ENCODE measurements at regions not wholly inside any gene's neighbourhood (a gene's known extent, or its start where the extent isn't known, plus 50 kb on each side); places are given as distances from the start of the nearest gene placed in this dataset.

DNA sequence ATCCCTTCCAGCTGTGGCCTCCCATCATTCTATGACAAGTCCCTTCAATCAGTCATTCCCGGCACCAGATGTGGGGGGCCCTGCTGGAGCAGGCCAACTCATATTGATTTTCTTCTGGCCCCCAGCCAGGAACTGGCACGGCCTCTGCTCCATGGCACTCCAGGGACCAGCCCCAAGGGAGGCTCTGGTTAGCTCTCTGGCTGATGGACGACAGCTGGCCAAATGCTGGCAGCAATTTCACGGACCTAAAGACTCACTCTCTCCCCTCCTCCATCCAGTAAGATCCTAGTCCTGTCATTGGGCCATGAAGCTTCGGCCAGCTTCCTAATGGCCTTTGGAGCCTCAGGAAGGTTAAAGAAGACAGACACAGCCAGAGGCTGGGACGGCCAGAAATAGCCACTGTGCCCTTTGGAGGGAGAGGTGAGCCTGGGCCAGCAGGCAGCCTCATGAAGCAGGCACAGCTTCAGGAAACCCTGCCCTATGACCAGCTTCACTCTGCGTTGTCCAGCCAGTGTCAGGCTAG lies 131.0 kb downstream of the MEX3B start:
- TF ChIP-seq SMARCB1 (IDR thresholded peaks at IDR 0.05; ENCODE audit: insufficient read length, low read depth) = no peak
- TF ChIP-seq, protein P1, sequence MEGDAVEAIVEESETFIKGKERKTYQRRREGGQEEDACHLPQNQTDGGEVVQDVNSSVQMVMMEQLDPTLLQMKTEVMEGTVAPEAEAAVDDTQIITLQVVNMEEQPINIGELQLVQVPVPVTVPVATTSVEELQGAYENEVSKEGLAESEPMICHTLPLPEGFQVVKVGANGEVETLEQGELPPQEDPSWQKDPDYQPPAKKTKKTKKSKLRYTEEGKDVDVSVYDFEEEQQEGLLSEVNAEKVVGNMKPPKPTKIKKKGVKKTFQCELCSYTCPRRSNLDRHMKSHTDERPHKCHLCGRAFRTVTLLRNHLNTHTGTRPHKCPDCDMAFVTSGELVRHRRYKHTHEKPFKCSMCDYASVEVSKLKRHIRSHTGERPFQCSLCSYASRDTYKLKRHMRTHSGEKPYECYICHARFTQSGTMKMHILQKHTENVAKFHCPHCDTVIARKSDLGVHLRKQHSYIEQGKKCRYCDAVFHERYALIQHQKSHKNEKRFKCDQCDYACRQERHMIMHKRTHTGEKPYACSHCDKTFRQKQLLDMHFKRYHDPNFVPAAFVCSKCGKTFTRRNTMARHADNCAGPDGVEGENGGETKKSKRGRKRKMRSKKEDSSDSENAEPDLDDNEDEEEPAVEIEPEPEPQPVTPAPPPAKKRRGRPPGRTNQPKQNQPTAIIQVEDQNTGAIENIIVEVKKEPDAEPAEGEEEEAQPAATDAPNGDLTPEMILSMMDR (IDR thresholded peaks at IDR 0.05 in 2 of 3, conservative IDR thresholded peaks at IDR 0.05 in 1 of 3; ENCODE audit: insufficient read depth in 2 of 3, low read depth in 1 of 3, low read length in 3 of 3) = no peak
